ENCODE measurements at regions not wholly inside any gene's neighbourhood (a gene's known extent, or its start where the extent isn't known, plus 50 kb on each side); places are given as distances from the start of the nearest gene placed in this dataset.

- H3K36me3 ChIP-seq, result no peaks in the 10 kb centered on the region
- ATAC-seq (peak in 1 of 4 donors; percentile 58), DNase-seq (no peak)
- H3K4me3 ChIP-seq, result no peak overlapping the region
- 23 to 27% (median 26%) methylated on average over 14 of the region's 14 CpGs for WGBS, 4 donors
- no peak overlapping the region for H3K27ac ChIP-seq
- H3K4me1 ChIP-seq, result peaks cover 0 to 7% (median 0%) of the 10 kb centered on the region in 12 donors
- TF ChIP-seq CTCF (IDR thresholded peaks at IDR 0.05) (peak; percentile 49 to 75 (median 62)), POLR2A (IDR thresholded peaks at IDR 0.05) (no peak)
- peaks cover 0 to 12% (median 0%) of the 10 kb centered on the region in 9 donors for H3K27me3 ChIP-seq
- intact Hi-C loops (cut with DNase I), result loop anchor here in 8 of 10 donors (1.0 to 10.0 kb wide), 4 partner anchors 317 to 661 kb away; no protein-coding TSS in a partner anchor
- H3K9me3 ChIP-seq, result no peaks in the 10 kb centered on the region
Observed at GRCh38 chr19:34096020-34096915, 76.0 kb upstream of the LSM14A start.

- no peak overlapping the region for H3K27ac ChIP-seq
- intact Hi-C loops (cut with DNase I), result no loop called here
- WGBS, 4 donors, result 52 to 70% (median 60%) methylated on average over 5 of the region's 5 CpGs
Observed at GRCh38 chr19:34104096-34104495, 68.2 kb upstream of the LSM14A start.

GRCh38 chr19:34104557-34104956 lies 67.7 kb upstream of the LSM14A start:
- no peak for ATAC-seq
- intact Hi-C loops (cut with DNase I), result no loop called here
- H3K4me1 ChIP-seq, result peaks cover 0 to 4% (median 0%) of the 10 kb centered on the region in 12 donors
- no peak for TF ChIP-seq CTCF (IDR thresholded peaks at IDR 0.05)
- TF ChIP-seq POLR2A (IDR thresholded peaks at IDR 0.05), result no peak
- no peaks in the 10 kb centered on the region for H3K36me3 ChIP-seq
- no peak for DNase-seq
- peaks cover 0 to 18% (median 0%) of the 10 kb centered on the region in 9 donors for H3K27me3 ChIP-seq
- H3K4me3 ChIP-seq, result no peak overlapping the region
- no peak overlapping the region for H3K27ac ChIP-seq
- 30 to 40% (median 38%) methylated on average over 5 of the region's 5 CpGs for WGBS, 4 donors
- no peaks in the 10 kb centered on the region for H3K9me3 ChIP-seq

More at GRCh38 chr19:34104096-34104495, 68.2 kb upstream of the LSM14A start:
- H3K4me1 ChIP-seq, result peaks cover 0 to 4% (median 0%) of the 10 kb centered on the region in 12 donors
- H3K36me3 ChIP-seq, result no peaks in the 10 kb centered on the region
- DNase-seq (no peak), ATAC-seq (no peak)
- peaks cover 0 to 18% (median 0%) of the 10 kb centered on the region in 9 donors for H3K27me3 ChIP-seq
- TF ChIP-seq CTCF (IDR thresholded peaks at IDR 0.05) (no peak), POLR2A (IDR thresholded peaks at IDR 0.05) (no peak)
- H3K4me3 ChIP-seq, result no peak overlapping the region
- H3K9me3 ChIP-seq, result no peaks in the 10 kb centered on the region

GRCh38 chr19:34109596-34109995 lies 62.7 kb upstream of the LSM14A start:
- intact Hi-C loops (cut with DNase I), result no loop called here
- DNase-seq (no peak), ATAC-seq (no peak)
- Histone ChIP-seq H3K9me3 (no peaks in the 10 kb centered on the region), H3K4me1 (no peaks in the 10 kb centered on the region), H3K27me3 (peaks cover 0 to 24% (median 5%) of the 10 kb centered on the region in 9 donors), H3K36me3 (no peaks in the 10 kb centered on the region), H3K4me3 (no peak overlapping the region), H3K27ac (no peak overlapping the region)
- TF ChIP-seq CTCF (IDR thresholded peaks at IDR 0.05) (no peak), POLR2A (IDR thresholded peaks at IDR 0.05) (no peak)
- 39 to 55% (median 46%) methylated on average over 3 of the region's 3 CpGs for WGBS, 4 donors
